ENCODE measurements at regions not wholly inside any gene's neighbourhood (a gene's known extent, or its start where the extent isn't known, plus 50 kb on each side); places are given as distances from the start of the nearest gene placed in this dataset.
A peak's percentile ranks its signal among the peaks of the same experiment; 100 is the strongest.

DNA sequence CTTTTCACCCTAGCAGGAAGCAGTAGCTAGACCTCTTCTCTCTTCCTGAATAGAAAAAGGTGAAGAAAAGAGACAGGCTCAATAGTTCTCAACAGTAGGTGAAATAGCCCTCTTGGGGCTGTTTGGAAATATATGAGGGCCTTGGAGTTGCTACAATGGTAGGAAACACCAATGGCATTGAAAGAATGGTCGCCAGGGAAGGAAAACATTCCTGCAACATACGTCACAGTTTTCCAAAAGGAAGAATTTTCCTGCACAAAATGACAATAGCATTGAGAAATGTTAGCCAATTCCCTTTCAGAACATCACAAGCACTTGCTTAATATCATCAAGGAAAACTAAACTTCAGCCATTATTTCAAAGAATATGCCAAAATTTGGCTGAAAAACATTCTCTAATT, 484.5 kb downstream of the IGSF11 start:
- no peak overlapping the region for H4K5ac ChIP-seq (ENCODE audit: insufficient read length, low read depth, low read length)
- ChIA-PET POLR2A (ENCODE audit: partially characterized antibody) (no interaction called here), CTCF (ENCODE audit: partially characterized antibody) (no interaction called here)
- H3K14ac ChIP-seq (ENCODE audit: insufficient read length) = no peak overlapping the region
- H4K8ac ChIP-seq (ENCODE audit: extremely low read depth, insufficient read depth, low read length) = no peak overlapping the region
- FAIRE-seq (no peak), DNase-seq (ENCODE audit: low read depth in 1 of 2, low spot score in 2 of 2) (no peak)
- WGBS, 2 experiments (ENCODE audit: extremely low coverage in 1 of 2, insufficient coverage in 1 of 2, insufficient read length in 1 of 2, insufficient replicate concordance in 2 of 2, low coverage in 1 of 2, low lambda C conversion rate in 2 of 2, missing lambda C conversion rate in 1 of 2) = 87% methylated on average over 2 of the region's 2 CpGs; no CpG with 5 or more reads in 1 of the 2 experiments
- no peak overlapping the region for H4K91ac ChIP-seq (replicated peaks; ENCODE audit: insufficient read length, low read length)
- H3K4me1 ChIP-seq (replicated peaks in 1 of 4; ENCODE audit: control insufficient read depth in 3 of 4, insufficient read depth in 4 of 4, low read length in 3 of 4) = no peaks in the 10 kb centered on the region
- no peak overlapping the region for H2BK120ac ChIP-seq (replicated peaks; ENCODE audit: low read depth, low read length)
- H3K23me2 ChIP-seq (ENCODE audit: low read depth, low read length) = no peaks in the 10 kb centered on the region
- no peaks in the 10 kb centered on the region for H4K20me1 ChIP-seq (replicated peaks in 1 of 2; ENCODE audit: control insufficient read depth in 1 of 2, insufficient read depth in 2 of 2, low read length in 2 of 2)
- no peak overlapping the region for H3K23ac ChIP-seq (ENCODE audit: insufficient read length)
- no peak overlapping the region for H3K4me3 ChIP-seq (ENCODE audit: extremely low read depth in 1 of 4, insufficient read depth in 2 of 4, low read depth in 3 of 4, low read length in 4 of 4)
- H2BK20ac ChIP-seq (ENCODE audit: low read length) = no peak overlapping the region
- no peak overlapping the region for H2BK5ac ChIP-seq (ENCODE audit: low read depth, low read length)
- H2AK5ac ChIP-seq (ENCODE audit: low read depth, low read length) = no peak overlapping the region
- no peak overlapping the region; the same call in 1 of the 2 replicates for H3K27ac ChIP-seq (ENCODE audit: low read depth, low read length)
- H3K18ac ChIP-seq (ENCODE audit: extremely low read depth, low read length) = no peak overlapping the region
- H3K9me3 ChIP-seq (ENCODE audit: insufficient read depth in 2 of 2, low read depth in 1 of 2, low read length in 1 of 2) = no peaks in the 10 kb centered on the region
- 0 out of 2 replicates have a peak overlapping the region, but pooled peaks have one; percentile 54 for H2AFZ ChIP-seq (ENCODE audit: low read length)
- no peak overlapping the region for H2BK15ac ChIP-seq (ENCODE audit: low read length)
- no peak overlapping the region for H2BK12ac ChIP-seq (ENCODE audit: low read depth, low read length)
- H3K79me1 ChIP-seq (ENCODE audit: low read depth, low read length) = no peaks in the 10 kb centered on the region
- no peaks in the 10 kb centered on the region for H3K79me2 ChIP-seq (ENCODE audit: control insufficient read depth in 1 of 2, insufficient read depth in 2 of 2, low read length in 2 of 2)
- H3K27me3 ChIP-seq (replicated peaks in 1 of 4; ENCODE audit: control insufficient read depth in 3 of 4, extremely low read depth in 1 of 4, insufficient read depth in 3 of 4, low read length in 3 of 4) = no peaks in the 10 kb centered on the region
- no peaks in the 10 kb centered on the region for H3K36me3 ChIP-seq (ENCODE audit: control insufficient read depth in 2 of 4, insufficient read depth in 4 of 4, low read length in 3 of 4)
- H3K56ac ChIP-seq (replicated peaks; ENCODE audit: insufficient read length, low read depth, low read length) = no peak overlapping the region
- no peak overlapping the region for H3K9ac ChIP-seq (replicated peaks in 1 of 4; ENCODE audit: extremely low read depth in 1 of 4, low read depth in 3 of 4, low read length in 3 of 4)
- no peak overlapping the region for H3K4me2 ChIP-seq (ENCODE audit: insufficient read depth in 1 of 2, low read depth in 2 of 2, low read length in 2 of 2)
- H3K4ac ChIP-seq (replicated peaks; ENCODE audit: insufficient read length, low read depth, low read length) = no peak overlapping the region
- TF ChIP-seq, protein P1, sequence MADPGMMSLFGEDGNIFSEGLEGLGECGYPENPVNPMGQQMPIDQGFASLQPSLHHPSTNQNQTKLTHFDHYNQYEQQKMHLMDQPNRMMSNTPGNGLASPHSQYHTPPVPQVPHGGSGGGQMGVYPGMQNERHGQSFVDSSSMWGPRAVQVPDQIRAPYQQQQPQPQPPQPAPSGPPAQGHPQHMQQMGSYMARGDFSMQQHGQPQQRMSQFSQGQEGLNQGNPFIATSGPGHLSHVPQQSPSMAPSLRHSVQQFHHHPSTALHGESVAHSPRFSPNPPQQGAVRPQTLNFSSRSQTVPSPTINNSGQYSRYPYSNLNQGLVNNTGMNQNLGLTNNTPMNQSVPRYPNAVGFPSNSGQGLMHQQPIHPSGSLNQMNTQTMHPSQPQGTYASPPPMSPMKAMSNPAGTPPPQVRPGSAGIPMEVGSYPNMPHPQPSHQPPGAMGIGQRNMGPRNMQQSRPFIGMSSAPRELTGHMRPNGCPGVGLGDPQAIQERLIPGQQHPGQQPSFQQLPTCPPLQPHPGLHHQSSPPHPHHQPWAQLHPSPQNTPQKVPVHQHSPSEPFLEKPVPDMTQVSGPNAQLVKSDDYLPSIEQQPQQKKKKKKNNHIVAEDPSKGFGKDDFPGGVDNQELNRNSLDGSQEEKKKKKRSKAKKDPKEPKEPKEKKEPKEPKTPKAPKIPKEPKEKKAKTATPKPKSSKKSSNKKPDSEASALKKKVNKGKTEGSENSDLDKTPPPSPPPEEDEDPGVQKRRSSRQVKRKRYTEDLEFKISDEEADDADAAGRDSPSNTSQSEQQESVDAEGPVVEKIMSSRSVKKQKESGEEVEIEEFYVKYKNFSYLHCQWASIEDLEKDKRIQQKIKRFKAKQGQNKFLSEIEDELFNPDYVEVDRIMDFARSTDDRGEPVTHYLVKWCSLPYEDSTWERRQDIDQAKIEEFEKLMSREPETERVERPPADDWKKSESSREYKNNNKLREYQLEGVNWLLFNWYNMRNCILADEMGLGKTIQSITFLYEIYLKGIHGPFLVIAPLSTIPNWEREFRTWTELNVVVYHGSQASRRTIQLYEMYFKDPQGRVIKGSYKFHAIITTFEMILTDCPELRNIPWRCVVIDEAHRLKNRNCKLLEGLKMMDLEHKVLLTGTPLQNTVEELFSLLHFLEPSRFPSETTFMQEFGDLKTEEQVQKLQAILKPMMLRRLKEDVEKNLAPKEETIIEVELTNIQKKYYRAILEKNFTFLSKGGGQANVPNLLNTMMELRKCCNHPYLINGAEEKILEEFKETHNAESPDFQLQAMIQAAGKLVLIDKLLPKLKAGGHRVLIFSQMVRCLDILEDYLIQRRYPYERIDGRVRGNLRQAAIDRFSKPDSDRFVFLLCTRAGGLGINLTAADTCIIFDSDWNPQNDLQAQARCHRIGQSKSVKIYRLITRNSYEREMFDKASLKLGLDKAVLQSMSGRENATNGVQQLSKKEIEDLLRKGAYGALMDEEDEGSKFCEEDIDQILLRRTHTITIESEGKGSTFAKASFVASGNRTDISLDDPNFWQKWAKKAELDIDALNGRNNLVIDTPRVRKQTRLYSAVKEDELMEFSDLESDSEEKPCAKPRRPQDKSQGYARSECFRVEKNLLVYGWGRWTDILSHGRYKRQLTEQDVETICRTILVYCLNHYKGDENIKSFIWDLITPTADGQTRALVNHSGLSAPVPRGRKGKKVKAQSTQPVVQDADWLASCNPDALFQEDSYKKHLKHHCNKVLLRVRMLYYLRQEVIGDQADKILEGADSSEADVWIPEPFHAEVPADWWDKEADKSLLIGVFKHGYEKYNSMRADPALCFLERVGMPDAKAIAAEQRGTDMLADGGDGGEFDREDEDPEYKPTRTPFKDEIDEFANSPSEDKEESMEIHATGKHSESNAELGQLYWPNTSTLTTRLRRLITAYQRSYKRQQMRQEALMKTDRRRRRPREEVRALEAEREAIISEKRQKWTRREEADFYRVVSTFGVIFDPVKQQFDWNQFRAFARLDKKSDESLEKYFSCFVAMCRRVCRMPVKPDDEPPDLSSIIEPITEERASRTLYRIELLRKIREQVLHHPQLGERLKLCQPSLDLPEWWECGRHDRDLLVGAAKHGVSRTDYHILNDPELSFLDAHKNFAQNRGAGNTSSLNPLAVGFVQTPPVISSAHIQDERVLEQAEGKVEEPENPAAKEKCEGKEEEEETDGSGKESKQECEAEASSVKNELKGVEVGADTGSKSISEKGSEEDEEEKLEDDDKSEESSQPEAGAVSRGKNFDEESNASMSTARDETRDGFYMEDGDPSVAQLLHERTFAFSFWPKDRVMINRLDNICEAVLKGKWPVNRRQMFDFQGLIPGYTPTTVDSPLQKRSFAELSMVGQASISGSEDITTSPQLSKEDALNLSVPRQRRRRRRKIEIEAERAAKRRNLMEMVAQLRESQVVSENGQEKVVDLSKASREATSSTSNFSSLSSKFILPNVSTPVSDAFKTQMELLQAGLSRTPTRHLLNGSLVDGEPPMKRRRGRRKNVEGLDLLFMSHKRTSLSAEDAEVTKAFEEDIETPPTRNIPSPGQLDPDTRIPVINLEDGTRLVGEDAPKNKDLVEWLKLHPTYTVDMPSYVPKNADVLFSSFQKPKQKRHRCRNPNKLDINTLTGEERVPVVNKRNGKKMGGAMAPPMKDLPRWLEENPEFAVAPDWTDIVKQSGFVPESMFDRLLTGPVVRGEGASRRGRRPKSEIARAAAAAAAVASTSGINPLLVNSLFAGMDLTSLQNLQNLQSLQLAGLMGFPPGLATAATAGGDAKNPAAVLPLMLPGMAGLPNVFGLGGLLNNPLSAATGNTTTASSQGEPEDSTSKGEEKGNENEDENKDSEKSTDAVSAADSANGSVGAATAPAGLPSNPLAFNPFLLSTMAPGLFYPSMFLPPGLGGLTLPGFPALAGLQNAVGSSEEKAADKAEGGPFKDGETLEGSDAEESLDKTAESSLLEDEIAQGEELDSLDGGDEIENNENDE (IDR thresholded peaks at IDR 0.05; ENCODE audit: insufficient replicate concordance, low read length) = no peak
